ENCODE measurements at regions not wholly inside any gene's neighbourhood (a gene's known extent, or its start where the extent isn't known, plus 50 kb on each side); places are given as distances from the start of the nearest gene placed in this dataset.

DNA sequence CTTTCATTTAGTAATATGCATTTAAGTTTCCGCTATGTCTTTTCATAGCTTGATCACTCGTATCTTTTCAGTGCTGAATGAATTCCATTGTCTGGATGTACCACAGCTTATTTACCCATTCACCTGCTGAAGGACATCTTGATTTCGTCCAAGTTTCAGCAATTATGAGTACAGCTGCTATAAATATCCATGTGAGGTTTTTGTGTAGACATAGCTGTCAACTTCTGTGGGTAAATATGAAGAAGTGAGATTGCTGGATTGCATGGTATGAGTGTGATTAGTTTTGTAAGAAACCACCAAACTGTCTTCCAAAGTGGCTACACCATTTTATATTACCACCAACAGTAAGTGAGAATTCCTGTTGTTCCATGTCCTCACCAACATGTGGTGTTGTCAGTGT, 79.2 kb upstream of the STMND1 start:
- no peak overlapping the region for H3K4me3 ChIP-seq
- H3K27ac ChIP-seq = no peak overlapping the region
- no peak for DNase-seq (ENCODE audit: low spot score)
- TF ChIP-seq, protein P1, sequence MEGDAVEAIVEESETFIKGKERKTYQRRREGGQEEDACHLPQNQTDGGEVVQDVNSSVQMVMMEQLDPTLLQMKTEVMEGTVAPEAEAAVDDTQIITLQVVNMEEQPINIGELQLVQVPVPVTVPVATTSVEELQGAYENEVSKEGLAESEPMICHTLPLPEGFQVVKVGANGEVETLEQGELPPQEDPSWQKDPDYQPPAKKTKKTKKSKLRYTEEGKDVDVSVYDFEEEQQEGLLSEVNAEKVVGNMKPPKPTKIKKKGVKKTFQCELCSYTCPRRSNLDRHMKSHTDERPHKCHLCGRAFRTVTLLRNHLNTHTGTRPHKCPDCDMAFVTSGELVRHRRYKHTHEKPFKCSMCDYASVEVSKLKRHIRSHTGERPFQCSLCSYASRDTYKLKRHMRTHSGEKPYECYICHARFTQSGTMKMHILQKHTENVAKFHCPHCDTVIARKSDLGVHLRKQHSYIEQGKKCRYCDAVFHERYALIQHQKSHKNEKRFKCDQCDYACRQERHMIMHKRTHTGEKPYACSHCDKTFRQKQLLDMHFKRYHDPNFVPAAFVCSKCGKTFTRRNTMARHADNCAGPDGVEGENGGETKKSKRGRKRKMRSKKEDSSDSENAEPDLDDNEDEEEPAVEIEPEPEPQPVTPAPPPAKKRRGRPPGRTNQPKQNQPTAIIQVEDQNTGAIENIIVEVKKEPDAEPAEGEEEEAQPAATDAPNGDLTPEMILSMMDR (IDR thresholded peaks at IDR 0.05) = no peak

DNA sequence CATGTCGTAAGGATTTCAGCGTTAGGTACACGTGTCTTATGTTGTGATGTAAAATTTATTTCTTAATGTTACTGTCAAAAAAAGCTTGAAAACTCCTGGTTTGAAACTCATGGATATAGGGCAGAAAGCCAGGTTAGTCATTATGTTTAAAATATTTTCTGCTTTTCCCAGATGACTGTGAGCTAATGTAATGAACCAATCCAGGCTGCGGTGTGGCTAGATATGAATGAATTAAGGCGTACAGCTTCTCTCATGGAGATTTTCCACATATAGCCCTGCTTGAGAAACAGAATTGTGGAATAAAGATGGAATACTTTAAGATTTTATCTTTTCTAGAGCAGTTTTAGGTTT, 80.3 kb upstream of the STMND1 start:
- no peak for DNase-seq (ENCODE audit: low spot score)
- TF ChIP-seq, protein P1 (IDR thresholded peaks at IDR 0.05) = no peak
- Histone ChIP-seq H3K4me3 (no peak overlapping the region), H3K27ac (no peak overlapping the region)

DNA sequence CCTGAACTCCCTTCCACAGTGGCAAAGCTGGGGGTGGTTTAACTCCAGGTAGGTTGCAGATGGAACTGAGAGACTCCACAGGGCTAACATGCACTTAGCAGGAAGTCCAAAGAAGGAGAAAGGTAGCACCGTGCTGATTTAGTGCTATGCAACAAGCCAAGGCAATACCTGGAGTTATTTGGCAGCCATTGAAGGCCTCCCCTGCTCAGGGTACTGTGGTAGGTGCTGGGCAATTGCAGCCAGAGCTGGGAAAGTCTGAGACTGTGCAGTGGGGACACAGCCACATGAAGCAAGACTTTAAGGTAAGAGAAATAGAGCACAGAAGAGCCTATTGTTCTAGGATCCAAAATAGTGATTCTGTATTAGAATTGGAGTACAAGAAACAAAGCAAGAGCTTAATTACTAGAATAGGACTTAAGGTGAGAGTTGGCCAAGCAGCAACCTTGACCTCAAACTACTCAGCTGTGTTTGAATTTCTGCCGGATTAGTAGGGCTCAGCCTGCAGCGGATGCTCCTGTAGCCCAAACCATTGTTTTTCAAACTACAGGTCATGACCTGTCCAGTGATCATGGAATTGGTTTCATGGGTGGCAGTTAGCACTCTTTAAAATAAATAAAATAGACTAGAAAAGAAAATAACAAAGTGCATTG, 80.8 kb upstream of the STMND1 start:
- no peak overlapping the region for H3K4me3 ChIP-seq
- TF ChIP-seq, protein P1 (IDR thresholded peaks at IDR 0.05) = no peak
- DNase-seq (ENCODE audit: low spot score) = no peak
- H3K27ac ChIP-seq = no peak overlapping the region

DNA sequence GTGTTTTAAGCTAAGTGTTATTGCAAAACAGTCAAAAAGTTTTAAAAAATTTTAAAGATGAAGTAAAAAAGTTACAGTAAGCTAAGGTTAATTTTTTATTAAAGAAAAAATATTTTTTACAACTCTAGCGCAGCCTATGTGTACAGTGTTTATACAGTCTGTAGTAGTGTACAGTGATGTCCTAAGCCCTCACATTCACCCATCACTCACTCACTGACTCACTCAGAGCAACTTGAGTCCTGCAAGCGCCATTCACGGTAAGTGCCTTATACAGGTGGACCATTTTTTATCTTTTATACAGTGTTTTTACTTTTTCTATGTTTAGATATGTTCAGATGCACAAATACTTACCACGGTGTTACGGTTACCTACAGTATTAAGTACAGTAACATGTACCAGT, 83.4 kb upstream of the STMND1 start:
- DNase-seq (ENCODE audit: low spot score) = no peak
- TF ChIP-seq, protein P1 (IDR thresholded peaks at IDR 0.05) = no peak
- no peak overlapping the region for H3K27ac ChIP-seq
- H3K4me3 ChIP-seq = no peak overlapping the region

DNA sequence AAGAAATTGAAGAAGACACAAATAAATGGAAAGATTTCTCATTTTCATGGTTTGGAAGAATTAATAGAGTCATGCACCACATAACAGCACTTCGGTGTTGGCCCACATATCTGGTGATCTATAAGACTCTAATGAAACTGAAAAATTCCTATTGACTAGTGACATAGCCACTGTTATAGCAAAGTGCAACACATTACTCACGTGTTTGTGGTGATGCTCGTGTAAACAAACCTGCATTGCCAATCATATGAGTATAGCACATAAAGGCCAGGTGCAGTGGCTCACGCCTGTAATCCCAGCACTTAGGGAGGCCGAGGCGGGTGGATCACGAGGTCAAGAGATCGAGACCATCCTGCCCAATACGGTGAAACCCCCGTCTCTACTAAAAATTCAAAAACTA, 84.4 kb upstream of the STMND1 start:
- no peak for DNase-seq (ENCODE audit: low spot score)
- TF ChIP-seq, protein P1 (IDR thresholded peaks at IDR 0.05) = no peak
- H3K27ac ChIP-seq = no peak overlapping the region
- no peak overlapping the region for H3K4me3 ChIP-seq

DNA sequence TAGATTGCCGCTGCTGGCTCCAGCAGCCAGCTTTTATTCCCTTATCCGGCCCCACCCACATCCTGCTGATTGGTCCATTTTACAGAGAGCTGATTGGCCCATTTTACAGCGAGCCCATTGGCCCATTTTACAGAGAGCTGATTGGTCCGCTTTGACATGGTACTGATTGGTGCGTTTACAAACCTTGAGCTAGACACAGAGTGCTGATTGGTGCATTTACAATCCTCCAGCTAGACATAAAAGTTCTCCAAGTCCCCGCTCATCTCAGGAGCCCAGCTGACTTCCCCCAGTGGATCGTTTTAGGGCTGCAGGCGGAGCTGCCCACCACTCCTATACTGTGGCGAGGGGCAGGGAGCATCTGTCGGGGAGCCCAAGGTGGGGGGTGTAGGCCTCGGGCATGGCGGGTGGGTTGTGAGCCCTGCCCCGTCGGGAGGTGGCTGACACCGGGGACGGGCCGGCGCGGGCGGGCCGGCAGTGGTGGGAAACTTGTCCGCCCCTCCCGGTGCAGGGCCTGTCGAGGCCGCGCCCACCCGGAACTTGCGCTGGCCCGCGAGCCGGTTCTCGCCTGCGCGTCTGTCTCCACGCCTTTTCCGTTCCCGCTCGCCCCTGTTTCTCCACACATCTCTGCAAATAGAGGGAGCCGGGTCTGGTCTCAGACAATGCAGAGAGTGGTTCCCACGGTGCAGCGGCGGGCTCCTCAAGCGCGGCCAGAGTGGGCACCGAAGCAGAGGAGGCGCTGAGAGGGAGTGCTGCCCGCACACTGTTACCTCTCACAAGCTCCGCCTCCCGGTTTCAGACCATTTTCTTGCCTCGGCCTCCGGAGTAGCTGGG, 86.1 kb upstream of the STMND1 start:
- Histone ChIP-seq H3K27ac (no peak overlapping the region), H3K4me3 (peak overlapping the region; percentile 63)
- no peak for DNase-seq (ENCODE audit: low spot score)
- TF ChIP-seq, protein P1 (IDR thresholded peaks at IDR 0.05) = no peak

DNA sequence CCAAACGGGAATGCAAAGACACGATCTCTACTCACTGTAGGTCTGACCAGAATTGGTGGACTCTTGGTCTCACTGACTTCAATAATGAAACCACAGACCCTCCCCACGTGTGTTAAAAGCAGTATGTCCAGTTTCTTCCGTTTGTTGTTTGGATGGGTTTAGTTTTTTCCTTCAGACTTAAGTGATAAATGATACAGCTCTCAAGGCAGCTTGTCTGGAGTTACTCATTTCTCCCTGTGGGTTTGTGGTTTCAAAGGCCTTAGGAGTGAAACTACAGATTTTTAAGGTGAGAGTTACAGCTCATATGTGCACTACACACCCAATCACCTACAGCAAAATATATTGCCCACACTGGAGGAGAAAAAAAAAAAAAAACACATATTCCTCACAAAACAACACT, 86.7 kb upstream of the STMND1 start:
- TF ChIP-seq, protein P1 (IDR thresholded peaks at IDR 0.05) = no peak
- no peak for DNase-seq (ENCODE audit: low spot score)
- H3K4me3 ChIP-seq = no peak overlapping the region
- H3K27ac ChIP-seq = no peak overlapping the region
